ENCODE measurements at regions not wholly inside any gene's neighbourhood (a gene's known extent, or its start where the extent isn't known, plus 50 kb on each side); places are given as distances from the start of the nearest gene placed in this dataset.
"Not testable (repeated sequence)": the region's sequence is repeated elsewhere in the genome, so short reads cannot be mapped to it uniquely, and the experiment has no call there.

DNA sequence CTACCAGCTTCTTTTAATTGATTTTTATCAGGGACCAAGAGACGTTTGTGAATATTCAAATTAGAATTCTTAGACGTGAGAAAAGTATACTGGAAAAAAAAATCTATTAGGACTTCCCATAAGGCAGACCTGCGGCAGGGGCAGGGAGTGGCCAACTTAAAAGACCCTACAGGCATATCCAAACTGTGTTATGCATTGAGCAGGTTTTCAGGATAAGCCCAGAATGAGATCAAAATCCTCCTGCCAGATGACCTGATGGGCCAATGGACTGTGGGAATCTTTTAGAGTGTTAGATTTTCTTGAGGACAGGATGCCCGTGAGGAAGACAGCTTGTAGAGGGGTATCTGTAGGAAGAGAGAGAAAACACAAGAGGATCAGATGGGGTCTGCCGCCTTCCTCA lies 391.5 kb downstream of the CD83 start:
- no peak for DNase-seq

DNA sequence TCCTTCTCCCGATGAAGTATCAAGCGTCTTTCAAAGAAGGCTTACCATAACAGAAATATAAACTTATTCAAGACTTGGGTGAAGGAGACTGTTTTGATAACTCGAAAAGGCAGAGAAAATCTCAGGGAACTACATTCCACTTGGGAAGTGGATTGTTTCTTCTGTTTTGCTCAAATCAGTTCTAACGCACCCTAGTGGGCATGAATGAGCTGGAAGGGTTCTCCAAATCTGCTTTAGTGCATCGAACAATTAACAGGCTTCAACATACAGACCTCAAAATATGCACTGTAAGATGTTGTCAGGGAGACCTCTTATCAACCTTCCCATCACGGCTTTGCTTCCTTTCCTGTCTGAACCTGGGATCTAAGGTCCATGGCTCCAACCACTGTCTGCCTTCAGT lies 392.5 kb downstream of the CD83 start:
- no peak for DNase-seq

DNA sequence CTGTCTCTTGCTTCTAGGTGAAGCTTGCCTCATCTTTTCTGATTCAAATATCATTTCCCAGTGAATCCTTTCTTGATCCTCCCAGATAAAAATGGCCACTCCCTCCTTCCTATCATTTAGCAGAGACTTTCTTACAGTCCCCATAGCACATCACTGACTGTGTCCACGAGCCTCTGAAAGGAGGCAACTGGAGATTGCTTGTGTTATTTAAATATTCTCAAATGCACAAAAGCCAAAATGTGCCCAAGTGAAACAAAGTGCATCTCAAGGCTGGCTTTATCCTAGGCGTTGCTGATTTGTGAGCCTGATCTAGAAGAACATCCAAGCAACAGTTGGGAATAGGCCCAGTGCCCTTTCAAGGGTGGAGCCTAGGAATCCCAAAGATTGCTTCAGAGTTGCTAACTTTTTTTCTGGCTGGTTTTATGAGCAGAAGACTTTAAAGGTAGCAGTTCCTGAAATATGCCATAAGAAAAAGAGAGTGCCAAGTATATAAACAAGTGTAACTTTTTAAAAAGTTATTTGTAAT lies 393.6 kb downstream of the CD83 start:
- no peak for DNase-seq

DNA sequence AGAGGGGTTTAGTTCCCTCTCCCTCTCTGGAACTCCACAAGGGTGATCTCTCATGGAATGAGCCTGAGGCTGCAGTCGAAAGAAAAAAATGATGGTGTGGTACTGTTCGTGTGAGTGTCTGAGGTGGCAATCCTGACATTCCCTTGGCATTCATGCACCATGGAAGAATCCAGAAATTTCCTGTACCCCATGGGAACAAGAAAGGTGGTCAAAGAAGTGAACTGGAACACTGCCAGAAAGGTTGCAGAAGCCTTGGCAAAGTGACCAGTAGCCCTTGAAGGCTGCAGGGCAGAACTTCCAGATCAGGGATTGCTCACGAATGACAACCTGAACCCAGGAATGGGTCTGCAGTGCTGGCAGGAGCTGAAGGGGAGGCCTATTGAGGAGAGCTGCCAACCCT lies 394.7 kb downstream of the CD83 start:
- DNase-seq = no peak

- no peak for DNase-seq
Observed at GRCh38 chr6:14513496-14514393, 396.2 kb downstream of the CD83 start.

GRCh38 chr6:14516956-14517355 lies 399.4 kb downstream of the CD83 start:
- DNase-seq = no peak

DNA sequence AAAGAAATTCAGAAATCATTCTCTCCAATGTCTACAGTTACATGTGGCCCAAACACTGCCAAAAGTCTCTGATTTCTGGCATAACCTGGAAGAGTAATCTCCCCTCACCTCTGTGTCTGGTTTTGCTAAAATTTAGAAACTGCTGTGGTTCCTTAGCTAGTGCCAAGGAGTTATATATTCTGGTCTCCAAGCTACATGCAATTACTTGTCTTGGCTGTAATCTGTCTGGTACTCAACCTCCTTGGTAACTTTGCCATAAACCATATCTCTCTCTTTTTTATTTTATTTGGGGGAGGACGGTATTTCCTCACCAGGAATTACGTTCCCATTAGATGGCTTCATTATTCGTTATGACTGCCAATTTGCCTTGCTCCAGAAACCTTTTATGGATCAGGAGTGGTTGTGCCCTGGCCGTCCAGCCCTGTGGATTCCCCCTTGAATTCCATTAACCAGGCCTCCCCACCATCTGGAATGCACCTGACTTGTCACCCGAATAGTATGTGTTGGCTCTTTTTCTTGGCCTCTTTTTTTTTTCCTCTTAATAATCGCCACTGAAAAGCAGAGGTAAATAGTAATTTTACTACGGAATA lies 400.0 kb downstream of the CD83 start:
- no peak for DNase-seq

DNA sequence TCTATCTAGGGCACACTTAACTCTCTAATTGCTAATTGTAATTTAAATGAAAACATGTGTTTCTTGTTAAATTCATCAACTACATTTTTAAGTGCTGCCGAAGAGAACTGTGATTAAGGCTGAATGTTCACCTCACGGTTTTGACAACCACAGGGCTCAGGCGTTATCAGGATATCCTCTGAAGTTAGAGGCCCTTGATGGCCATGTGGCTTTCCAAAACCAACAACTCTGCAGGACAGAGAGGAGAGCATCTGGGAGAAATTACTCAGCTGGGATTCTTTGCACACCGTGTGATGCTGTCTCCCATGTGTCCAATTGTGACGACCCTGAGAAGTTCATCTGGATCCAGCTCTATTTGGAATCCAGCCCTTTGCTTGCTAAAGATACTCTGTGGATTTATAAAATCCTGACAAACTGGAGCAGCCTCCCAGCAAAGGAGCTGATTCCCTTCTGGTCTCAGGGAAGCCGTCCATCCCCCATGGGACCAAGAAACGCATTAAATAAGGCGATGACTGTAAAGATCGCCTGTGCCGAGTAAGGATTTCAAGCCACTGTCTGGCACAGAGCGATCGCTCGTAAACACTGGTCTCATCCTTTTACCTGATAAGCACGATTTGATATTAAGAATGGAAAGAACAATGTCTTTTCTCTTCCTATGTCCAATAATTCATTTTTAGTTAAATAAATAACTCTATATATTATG lies 401.1 kb downstream of the CD83 start:
- no peak for DNase-seq

DNA sequence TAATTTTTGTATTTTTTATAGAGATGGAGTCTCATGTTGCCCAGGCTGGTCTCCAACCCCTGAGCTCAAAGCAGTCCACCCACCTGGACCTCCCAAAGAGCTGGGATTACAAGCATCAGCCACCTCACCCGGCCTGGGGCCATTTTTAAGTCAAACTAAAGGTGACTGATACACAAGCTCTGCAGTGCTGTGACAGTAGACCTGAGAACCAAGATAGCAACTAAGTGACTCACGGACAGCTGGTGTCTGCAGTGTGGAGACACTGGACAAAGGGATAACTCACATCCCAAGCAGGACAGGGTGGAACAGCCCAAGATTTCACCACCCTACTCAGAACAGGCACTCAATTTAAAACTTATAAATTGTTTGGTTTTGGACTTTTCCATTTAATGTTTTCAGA lies 402.5 kb downstream of the CD83 start:
- DNase-seq = no peak

DNA sequence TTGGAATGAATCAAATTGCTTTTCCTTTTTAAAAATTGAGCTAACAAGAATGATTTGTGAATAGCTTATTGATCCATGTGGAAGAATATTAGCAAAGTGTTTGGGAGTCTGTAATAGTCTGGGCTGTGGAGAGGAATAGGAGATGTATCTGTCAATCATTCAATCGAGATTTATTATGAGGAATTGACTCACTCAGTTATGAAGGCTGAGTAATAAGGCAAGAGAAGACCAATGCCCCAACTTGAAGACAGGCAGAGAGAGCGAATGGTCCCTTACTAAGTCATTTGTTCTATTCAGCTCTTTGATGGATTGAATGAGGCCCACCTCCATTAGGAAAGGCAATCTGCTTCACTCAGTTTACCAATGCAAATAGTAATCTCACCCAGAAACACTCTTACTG lies 403.0 kb downstream of the CD83 start:
- DNase-seq = no peak

GRCh38 chr6:14521141-14521540 lies 403.6 kb downstream of the CD83 start:
- no peak for DNase-seq

DNA sequence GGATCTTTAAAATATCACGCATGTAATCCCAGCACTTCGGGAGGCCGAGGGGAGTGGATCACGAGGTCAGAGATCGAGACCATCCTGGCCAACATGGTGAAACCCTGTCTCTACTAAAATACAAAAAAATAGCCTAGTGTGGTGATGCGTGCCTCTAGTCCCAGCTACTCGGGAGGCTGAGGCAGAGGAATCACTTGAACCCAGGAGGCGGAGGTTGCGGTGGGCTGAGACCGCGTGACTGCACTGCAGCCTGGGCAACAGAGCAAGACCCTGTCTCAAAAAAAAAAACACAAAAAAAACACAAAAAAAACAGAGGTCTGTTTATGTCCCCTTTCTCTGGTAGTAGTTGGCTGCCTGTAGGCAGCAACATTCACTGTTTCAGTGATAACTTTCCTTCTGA lies 404.3 kb downstream of the CD83 start:
- not testable (repeated sequence) for DNase-seq

DNA sequence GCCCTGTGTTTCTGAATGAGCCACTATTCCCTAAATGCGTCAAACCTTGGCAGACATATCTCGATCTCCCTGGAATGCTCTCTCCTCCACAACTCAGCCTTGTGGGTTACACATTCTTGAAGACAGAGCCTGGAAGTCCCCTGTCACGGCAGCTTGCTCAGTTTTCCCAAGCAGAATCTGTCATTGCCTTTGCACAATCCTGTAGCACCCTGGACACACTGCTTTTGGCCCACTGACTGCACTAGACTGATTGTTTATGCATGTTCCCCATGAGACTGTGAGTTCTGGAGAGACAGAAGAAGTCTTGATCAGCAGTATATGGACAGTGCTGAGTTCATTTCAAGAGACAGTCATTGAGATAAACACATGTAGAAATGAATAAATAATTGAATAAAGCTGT lies 406.7 kb downstream of the CD83 start:
- DNase-seq = no peak

- no peak for DNase-seq
Observed at GRCh38 chr6:14530385-14530784, 412.8 kb downstream of the CD83 start.

DNA sequence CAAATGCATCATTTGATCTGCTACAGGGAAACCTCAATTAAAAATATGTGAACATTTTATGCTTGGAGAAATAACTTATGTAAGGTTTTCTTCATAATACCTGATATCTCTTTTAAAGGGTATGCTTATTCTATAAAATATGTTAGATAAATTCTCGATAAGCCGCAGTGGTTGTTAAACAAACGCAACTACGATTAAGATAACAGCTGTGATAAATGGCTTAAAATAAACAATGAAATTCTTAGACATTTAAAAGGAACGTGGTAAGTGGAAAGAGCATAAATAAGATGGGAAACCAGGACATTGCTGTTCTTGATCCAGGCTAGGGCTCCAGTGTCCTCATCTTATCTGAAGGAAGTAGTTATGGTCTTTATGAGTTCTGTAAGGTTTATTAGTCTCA lies 415.9 kb downstream of the CD83 start:
- no peak for DNase-seq

- DNase-seq = no peak
Observed at GRCh38 chr6:14537030-14537429, 419.5 kb downstream of the CD83 start.

DNA sequence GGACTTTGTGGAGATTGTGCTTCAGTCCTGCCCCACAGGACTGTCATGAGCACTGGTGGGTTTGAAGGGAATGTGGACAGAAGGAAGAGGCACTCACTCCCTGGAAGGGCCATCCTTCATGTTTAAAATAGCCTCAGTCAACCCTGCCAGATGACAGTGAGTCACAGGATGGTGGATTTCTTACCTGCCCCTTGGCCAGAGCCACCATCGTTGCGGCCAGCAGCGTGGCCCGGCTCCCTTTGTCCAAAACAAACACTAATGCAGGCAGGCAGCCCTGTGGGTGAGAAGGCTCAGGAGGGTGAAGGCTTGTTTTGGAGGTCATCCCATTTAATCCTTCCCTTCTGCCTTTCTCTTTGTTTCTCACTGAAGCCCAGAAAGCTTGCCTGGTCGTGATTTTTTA lies 422.7 kb downstream of the CD83 start:
- DNase-seq = no peak

DNA sequence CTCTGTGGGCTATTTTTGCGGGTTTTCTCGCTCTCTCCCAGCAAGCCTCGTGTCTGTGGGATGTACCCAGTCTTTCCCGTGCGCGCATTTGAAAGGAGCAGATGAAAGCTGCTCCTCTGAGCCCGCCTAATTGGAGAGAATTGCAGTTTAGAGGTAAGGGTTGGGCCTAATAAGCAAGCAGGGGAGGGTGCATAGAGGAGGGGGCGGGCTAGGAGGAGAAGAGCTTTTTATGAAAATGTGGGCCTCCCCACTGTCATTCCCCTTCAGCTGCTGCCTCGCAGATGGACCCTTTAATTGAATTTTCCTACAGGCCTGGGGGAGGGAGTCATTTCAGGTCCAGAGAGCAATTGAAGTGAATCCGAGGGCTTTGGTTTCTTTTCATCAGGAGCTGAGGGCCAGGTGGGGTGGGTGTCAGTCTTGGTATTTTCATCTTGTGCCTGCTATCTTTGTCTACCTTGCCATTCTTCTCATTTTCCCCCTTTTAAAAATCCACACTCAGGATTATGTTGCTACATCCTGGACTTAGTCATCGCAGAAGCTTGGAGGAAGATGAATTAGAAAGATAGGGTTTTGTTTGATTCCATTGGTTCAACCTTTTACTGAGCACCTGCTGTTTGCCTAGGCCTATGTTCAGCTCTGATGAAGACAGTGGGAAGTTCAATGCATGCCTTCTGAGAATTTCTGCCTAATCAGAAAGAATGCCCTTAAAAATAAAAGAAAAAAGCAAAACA lies 423.4 kb downstream of the CD83 start:
- no peak for DNase-seq

- DNase-seq = no peak
Observed at GRCh38 chr6:14542670-14543366, 425.2 kb downstream of the CD83 start.

GRCh38 chr6:14543971-14544585 lies 426.5 kb downstream of the CD83 start:
- no peak for DNase-seq

GRCh38 chr6:14544666-14545065 lies 427.1 kb downstream of the CD83 start:
- no peak for DNase-seq

- DNase-seq = no peak
Observed at GRCh38 chr6:14545496-14545895, 427.9 kb downstream of the CD83 start.
